Islet precursor cell (in vitro differentiated cells): ENCODE measurements at regions not wholly inside any gene's neighbourhood (a gene's known extent, or its start where the extent isn't known, plus 50 kb on each side); places are given as distances from the start of the nearest gene placed in this dataset.
"Not testable (repeated sequence)": the region's sequence is repeated elsewhere in the genome, so short reads cannot be mapped to it uniquely, and the experiment has no call there.

Experiments used
- DNase-seq: peaks from one replicate; pipeline ENCODE4 v3.0.0-alpha.2; 2018

- peak; percentile 70 for DNase-seq
Measured at GRCh38 chr5:101915554-101915953, 380.5 kb downstream of the SLCO4C1 start.

GRCh38 chr5:101904736-101905135 lies 391.3 kb downstream of the SLCO4C1 start:
- DNase-seq, result no peak

- DNase-seq, result peak; percentile 81
Measured at GRCh38 chr5:101897914-101898313, 398.2 kb downstream of the SLCO4C1 start.

GRCh38 chr5:101894985-101895384 lies 401.1 kb downstream of the SLCO4C1 start:
- DNase-seq, result no peak

- DNase-seq, result no peak
Measured at GRCh38 chr5:101878190-101878589, 417.9 kb downstream of the SLCO4C1 start.

- no peak for DNase-seq
Measured at GRCh38 chr5:101877451-101877850, 418.6 kb downstream of the SLCO4C1 start.

GRCh38 chr5:101866473-101866872 lies 429.6 kb downstream of the SLCO4C1 start:
- DNase-seq, result no peak

GRCh38 chr5:101860563-101860962 lies 435.5 kb downstream of the SLCO4C1 start:
- DNase-seq, result no peak

- no peak for DNase-seq
Measured at GRCh38 chr5:101860145-101860544, 435.9 kb downstream of the SLCO4C1 start.

- no peak for DNase-seq
Measured at GRCh38 chr5:101846496-101846895, 449.6 kb downstream of the SLCO4C1 start.

GRCh38 chr5:101843055-101843454 lies 453.0 kb downstream of the SLCO4C1 start:
- DNase-seq, result no peak

- no peak for DNase-seq
Measured at GRCh38 chr5:101838435-101838834, 457.6 kb downstream of the SLCO4C1 start.

GRCh38 chr5:101829255-101829654 lies 466.8 kb downstream of the SLCO4C1 start:
- DNase-seq, result no peak

- no peak for DNase-seq
Measured at GRCh38 chr5:101811466-101811865, 484.6 kb downstream of the SLCO4C1 start.

GRCh38 chr5:101806410-101806809 lies 489.7 kb downstream of the SLCO4C1 start:
- DNase-seq, result no peak

GRCh38 chr5:101796427-101796826 lies 499.7 kb downstream of the SLCO4C1 start:
- no peak for DNase-seq

GRCh38 chr5:101788797-101789196 lies 507.3 kb downstream of the SLCO4C1 start:
- no peak for DNase-seq

- DNase-seq, result no peak
Measured at GRCh38 chr5:101785090-101785489, 511.0 kb downstream of the SLCO4C1 start.

GRCh38 chr5:101783241-101784013 lies 512.7 kb downstream of the SLCO4C1 start:
- no peak for DNase-seq

- no peak for DNase-seq
Measured at GRCh38 chr5:101782352-101783103, 513.6 kb downstream of the SLCO4C1 start.

- DNase-seq, result no peak
Measured at GRCh38 chr5:101751105-101751504, 545.0 kb downstream of the SLCO4C1 start.

- DNase-seq, result not testable (repeated sequence)
Measured at GRCh38 chr5:101743000-101743399, 553.1 kb downstream of the SLCO4C1 start.

- DNase-seq, result no peak
Measured at GRCh38 chr5:101728933-101729332, 567.2 kb downstream of the SLCO4C1 start.

GRCh38 chr5:101721543-101721942 lies 574.5 kb downstream of the SLCO4C1 start:
- no peak for DNase-seq
